ENCODE measurements at regions not wholly inside any gene's neighbourhood (a gene's known extent, or its start where the extent isn't known, plus 50 kb on each side); places are given as distances from the start of the nearest gene placed in this dataset.

DNA sequence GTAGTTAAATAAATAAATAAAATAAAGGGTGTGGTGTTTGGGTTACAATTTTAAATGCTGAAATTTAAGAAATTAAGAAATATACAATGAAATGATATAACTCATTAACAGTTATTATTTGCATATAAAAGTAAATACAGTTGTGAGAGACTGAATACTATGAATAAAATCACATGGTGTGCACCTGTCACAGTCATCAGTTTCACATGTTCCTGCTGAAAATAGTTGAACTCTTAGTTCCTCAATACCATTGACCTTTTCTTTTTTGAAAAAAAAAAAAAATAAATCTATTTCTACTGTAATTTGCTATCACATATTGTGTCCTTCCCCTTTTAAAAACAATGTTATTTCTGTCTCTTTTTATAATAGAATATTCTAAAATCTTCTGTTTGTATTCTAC lies 130.9 kb upstream of the CHD1 start:
- TF ChIP-seq MAFK (IDR thresholded peaks at IDR 0.05; ENCODE audit: low read depth, low read length) = no peak
- TF ChIP-seq, protein P1, sequence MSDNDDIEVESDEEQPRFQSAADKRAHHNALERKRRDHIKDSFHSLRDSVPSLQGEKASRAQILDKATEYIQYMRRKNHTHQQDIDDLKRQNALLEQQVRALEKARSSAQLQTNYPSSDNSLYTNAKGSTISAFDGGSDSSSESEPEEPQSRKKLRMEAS (IDR thresholded peaks at IDR 0.05) = no peak
- TF ChIP-seq TEAD4 (IDR thresholded peaks at IDR 0.05; ENCODE audit: low read depth, low read length) = no peak
- no peak for TF ChIP-seq POLR2A (IDR thresholded peaks at IDR 0.05; ENCODE audit: control extremely low read depth in 1 of 2, low read depth in 2 of 2, low read length in 2 of 2)
- TF ChIP-seq POLR2AphosphoS5 (IDR thresholded peaks at IDR 0.05; ENCODE audit: low read depth, low read length) = no peak
- TF ChIP-seq, protein P2, sequence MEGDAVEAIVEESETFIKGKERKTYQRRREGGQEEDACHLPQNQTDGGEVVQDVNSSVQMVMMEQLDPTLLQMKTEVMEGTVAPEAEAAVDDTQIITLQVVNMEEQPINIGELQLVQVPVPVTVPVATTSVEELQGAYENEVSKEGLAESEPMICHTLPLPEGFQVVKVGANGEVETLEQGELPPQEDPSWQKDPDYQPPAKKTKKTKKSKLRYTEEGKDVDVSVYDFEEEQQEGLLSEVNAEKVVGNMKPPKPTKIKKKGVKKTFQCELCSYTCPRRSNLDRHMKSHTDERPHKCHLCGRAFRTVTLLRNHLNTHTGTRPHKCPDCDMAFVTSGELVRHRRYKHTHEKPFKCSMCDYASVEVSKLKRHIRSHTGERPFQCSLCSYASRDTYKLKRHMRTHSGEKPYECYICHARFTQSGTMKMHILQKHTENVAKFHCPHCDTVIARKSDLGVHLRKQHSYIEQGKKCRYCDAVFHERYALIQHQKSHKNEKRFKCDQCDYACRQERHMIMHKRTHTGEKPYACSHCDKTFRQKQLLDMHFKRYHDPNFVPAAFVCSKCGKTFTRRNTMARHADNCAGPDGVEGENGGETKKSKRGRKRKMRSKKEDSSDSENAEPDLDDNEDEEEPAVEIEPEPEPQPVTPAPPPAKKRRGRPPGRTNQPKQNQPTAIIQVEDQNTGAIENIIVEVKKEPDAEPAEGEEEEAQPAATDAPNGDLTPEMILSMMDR (IDR thresholded peaks at IDR 0.05; ENCODE audit: control extremely low read depth in 1 of 3, insufficient read depth in 1 of 3, low read depth in 1 of 3, low read length in 3 of 3) = no peak
- no peak for TF ChIP-seq EZH2 (IDR thresholded peaks at IDR 0.05; ENCODE audit: low read depth, low read length, severe bottlenecking)
- no peak for TF ChIP-seq EP300 (IDR thresholded peaks at IDR 0.05; ENCODE audit: borderline replicate concordance in 1 of 2, low read depth in 2 of 2, low read length in 2 of 2)
- TF ChIP-seq CBX8 (IDR thresholded peaks at IDR 0.05; ENCODE audit: borderline replicate concordance, low read depth, low read length) = no peak
- TF ChIP-seq, protein P3, sequence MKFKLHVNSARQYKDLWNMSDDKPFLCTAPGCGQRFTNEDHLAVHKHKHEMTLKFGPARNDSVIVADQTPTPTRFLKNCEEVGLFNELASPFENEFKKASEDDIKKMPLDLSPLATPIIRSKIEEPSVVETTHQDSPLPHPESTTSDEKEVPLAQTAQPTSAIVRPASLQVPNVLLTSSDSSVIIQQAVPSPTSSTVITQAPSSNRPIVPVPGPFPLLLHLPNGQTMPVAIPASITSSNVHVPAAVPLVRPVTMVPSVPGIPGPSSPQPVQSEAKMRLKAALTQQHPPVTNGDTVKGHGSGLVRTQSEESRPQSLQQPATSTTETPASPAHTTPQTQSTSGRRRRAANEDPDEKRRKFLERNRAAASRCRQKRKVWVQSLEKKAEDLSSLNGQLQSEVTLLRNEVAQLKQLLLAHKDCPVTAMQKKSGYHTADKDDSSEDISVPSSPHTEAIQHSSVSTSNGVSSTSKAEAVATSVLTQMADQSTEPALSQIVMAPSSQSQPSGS (IDR thresholded peaks at IDR 0.05; ENCODE audit: low read length) = no peak
- no peak for TF ChIP-seq CHD1 (IDR thresholded peaks at IDR 0.05; ENCODE audit: low read depth, low read length)

Measured in H1 (cell line).